ENCODE measurements at regions not wholly inside any gene's neighbourhood (a gene's known extent, or its start where the extent isn't known, plus 50 kb on each side); places are given as distances from the start of the nearest gene placed in this dataset.

DNA sequence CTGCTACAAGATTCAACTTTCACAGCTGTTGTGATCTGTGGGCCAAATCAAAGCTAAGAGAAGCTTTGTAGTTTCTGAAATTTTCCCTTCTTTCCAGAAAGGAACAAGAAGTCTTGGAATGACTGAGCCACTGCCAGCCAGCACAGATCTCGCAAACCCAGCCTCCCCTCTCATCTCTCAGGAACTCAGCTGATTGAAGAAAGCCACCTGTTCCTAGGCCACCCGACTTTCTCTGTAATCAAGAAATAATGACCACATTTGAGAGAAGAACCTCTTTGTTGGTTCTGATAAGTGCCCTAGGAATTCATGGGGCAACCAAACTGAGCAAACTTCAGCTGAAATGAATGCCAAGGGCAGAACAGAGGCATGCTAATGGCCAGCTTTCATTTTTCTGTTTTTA lies 61.7 kb downstream of the HDGFL1 start:
- Histone ChIP-seq H3K9ac (ENCODE audit: extremely low read depth, insufficient read length, low read length) (no peak overlapping the region), H2AK5ac (ENCODE audit: insufficient read length, low read length) (no peak overlapping the region), H3K79me1 (ENCODE audit: insufficient read depth, low read depth, low read length, poor library complexity, severe bottlenecking) (no peaks in the 10 kb centered on the region), H2BK15ac (ENCODE audit: low read depth, low read length) (no peak overlapping the region), H3K23ac (ENCODE audit: insufficient read length, low read depth, low read length) (no peak overlapping the region), H3K14ac (ENCODE audit: insufficient read depth, low read length) (no peak overlapping the region), H3K4me2 (ENCODE audit: insufficient read depth, insufficient read length, low read length) (no peak overlapping the region), H2BK20ac (ENCODE audit: low read depth, low read length, poor library complexity, severe bottlenecking) (no peak overlapping the region), H3T11ph (ENCODE audit: low read length) (no peak overlapping the region), H3K23me2 (ENCODE audit: insufficient read length, low read depth, low read length, poor library complexity, severe bottlenecking) (no peaks in the 10 kb centered on the region), H2BK12ac (ENCODE audit: insufficient read length, low read depth, low read length) (no peak overlapping the region), H3K79me2 (ENCODE audit: insufficient read depth, low read length) (no peaks in the 10 kb centered on the region), H4K5ac (ENCODE audit: insufficient read length, low read depth, low read length) (no peak overlapping the region), H4K8ac (replicated peaks; ENCODE audit: insufficient read length, low read depth, low read length) (no peak overlapping the region), H4K91ac (ENCODE audit: insufficient read length, low read depth, low read length) (no peak overlapping the region), H3K18ac (ENCODE audit: insufficient read length, low read depth, low read length) (no peak overlapping the region), H2BK120ac (ENCODE audit: low read depth, low read length, poor library complexity, severe bottlenecking) (no peak overlapping the region), H3K56ac (ENCODE audit: insufficient read length, low read depth, low read length) (no peak overlapping the region), H4K20me1 (ENCODE audit: control insufficient read depth, insufficient read depth, insufficient read length) (no peaks in the 10 kb centered on the region), H2AFZ (ENCODE audit: low read length) (no peak overlapping the region), H3K4ac (ENCODE audit: low read depth, low read length) (no peak overlapping the region), H2BK5ac (ENCODE audit: insufficient read length, low read length) (no peak overlapping the region), H3K27ac (ENCODE audit: insufficient read length, low read depth, low read length) (no peak overlapping the region), H3K9me3 (ENCODE audit: control insufficient read depth, low read depth, low read length) (no peaks in the 10 kb centered on the region), H3K4me1 (ENCODE audit: insufficient read depth, low read length) (no peaks in the 10 kb centered on the region; the same call in 1 of the 2 replicates), H3K27me3 (ENCODE audit: insufficient read depth, low read length) (no peaks in the 10 kb centered on the region)
- peaks cover 0 to 3% of the 10 kb centered on the region in 2 experiments; a peak in 4 of 5 replicates for H3K9me3 Mint-ChIP-seq
- no peak overlapping the region; a peak in 1 of 7 replicates for H3K27ac Mint-ChIP-seq
- peaks cover 14 to 35% of the 10 kb centered on the region in 2 experiments for H3K4me1 Mint-ChIP-seq
- no peak overlapping the region for H3K4me3 Mint-ChIP-seq
- TF ChIP-seq, protein P1, sequence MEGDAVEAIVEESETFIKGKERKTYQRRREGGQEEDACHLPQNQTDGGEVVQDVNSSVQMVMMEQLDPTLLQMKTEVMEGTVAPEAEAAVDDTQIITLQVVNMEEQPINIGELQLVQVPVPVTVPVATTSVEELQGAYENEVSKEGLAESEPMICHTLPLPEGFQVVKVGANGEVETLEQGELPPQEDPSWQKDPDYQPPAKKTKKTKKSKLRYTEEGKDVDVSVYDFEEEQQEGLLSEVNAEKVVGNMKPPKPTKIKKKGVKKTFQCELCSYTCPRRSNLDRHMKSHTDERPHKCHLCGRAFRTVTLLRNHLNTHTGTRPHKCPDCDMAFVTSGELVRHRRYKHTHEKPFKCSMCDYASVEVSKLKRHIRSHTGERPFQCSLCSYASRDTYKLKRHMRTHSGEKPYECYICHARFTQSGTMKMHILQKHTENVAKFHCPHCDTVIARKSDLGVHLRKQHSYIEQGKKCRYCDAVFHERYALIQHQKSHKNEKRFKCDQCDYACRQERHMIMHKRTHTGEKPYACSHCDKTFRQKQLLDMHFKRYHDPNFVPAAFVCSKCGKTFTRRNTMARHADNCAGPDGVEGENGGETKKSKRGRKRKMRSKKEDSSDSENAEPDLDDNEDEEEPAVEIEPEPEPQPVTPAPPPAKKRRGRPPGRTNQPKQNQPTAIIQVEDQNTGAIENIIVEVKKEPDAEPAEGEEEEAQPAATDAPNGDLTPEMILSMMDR (conservative IDR thresholded peaks at IDR 0.05), result no peak
- WGBS (ENCODE audit: extremely low coverage, insufficient read length, low lambda C conversion rate), result no CpG with 5 or more reads among the region's 2 CpGs
- H3K36me3 Mint-ChIP-seq (ENCODE audit: insufficient read depth in 1 of 3, low read depth in 3 of 3), result peaks cover 0 to 11% (median 4%) of the 10 kb centered on the region in 3 experiments; a peak in 4 of 7 replicates
- H3K27me3 Mint-ChIP-seq (ENCODE audit: low read depth), result no peaks in the 10 kb centered on the region
- DNase-seq, result no peak
